ENCODE measurements at regions not wholly inside any gene's neighbourhood (a gene's known extent, or its start where the extent isn't known, plus 50 kb on each side); places are given as distances from the start of the nearest gene placed in this dataset.
"Not testable (repeated sequence)": the region's sequence is repeated elsewhere in the genome, so short reads cannot be mapped to it uniquely, and the experiment has no call there.

GRCh38 chr22:47420211-47420610 lies 657.8 kb downstream of the TBC1D22A start:
- no peak for FAIRE-seq

- no peak for FAIRE-seq
Observed at GRCh38 chr22:47419239-47419638, 656.8 kb downstream of the TBC1D22A start.

- no peak for FAIRE-seq
Observed at GRCh38 chr22:47417699-47418098, 655.2 kb downstream of the TBC1D22A start.

GRCh38 chr22:47411006-47411405 lies 648.6 kb downstream of the TBC1D22A start:
- FAIRE-seq: no peak

- no peak for FAIRE-seq
Observed at GRCh38 chr22:47409539-47410275, 647.3 kb downstream of the TBC1D22A start.

GRCh38 chr22:47408409-47408808 lies 646.0 kb downstream of the TBC1D22A start:
- no peak for FAIRE-seq

GRCh38 chr22:47407461-47408025 lies 645.1 kb downstream of the TBC1D22A start:
- no peak for FAIRE-seq

GRCh38 chr22:47406896-47407295 lies 644.4 kb downstream of the TBC1D22A start:
- FAIRE-seq: no peak

- no peak for FAIRE-seq
Observed at GRCh38 chr22:47406180-47406834, 643.9 kb downstream of the TBC1D22A start.

GRCh38 chr22:47405222-47405621 lies 642.8 kb downstream of the TBC1D22A start:
- FAIRE-seq: not testable (repeated sequence)

- no peak for FAIRE-seq
Observed at GRCh38 chr22:47402876-47403525, 640.6 kb downstream of the TBC1D22A start.

GRCh38 chr22:47401976-47402770 lies 639.7 kb downstream of the TBC1D22A start:
- FAIRE-seq: no peak

- FAIRE-seq: no peak
Observed at GRCh38 chr22:47401592-47401898, 639.1 kb downstream of the TBC1D22A start.

GRCh38 chr22:47400701-47401591 lies 638.5 kb downstream of the TBC1D22A start:
- no peak for FAIRE-seq

- not testable (repeated sequence) for FAIRE-seq
Observed at GRCh38 chr22:47400131-47400530, 637.7 kb downstream of the TBC1D22A start.

- FAIRE-seq: no peak
Observed at GRCh38 chr22:47398921-47399790, 636.7 kb downstream of the TBC1D22A start.

GRCh38 chr22:47398491-47398890 lies 636.0 kb downstream of the TBC1D22A start:
- FAIRE-seq: no peak

GRCh38 chr22:47397673-47398072 lies 635.2 kb downstream of the TBC1D22A start:
- no peak for FAIRE-seq

GRCh38 chr22:47396515-47396914 lies 634.1 kb downstream of the TBC1D22A start:
- no peak for FAIRE-seq

GRCh38 chr22:47396105-47396504 lies 633.7 kb downstream of the TBC1D22A start:
- no peak for FAIRE-seq

- no peak for FAIRE-seq
Observed at GRCh38 chr22:47395481-47395880, 633.0 kb downstream of the TBC1D22A start.
